ENCODE measurements at regions not wholly inside any gene's neighbourhood (a gene's known extent, or its start where the extent isn't known, plus 50 kb on each side); places are given as distances from the start of the nearest gene placed in this dataset.

GRCh38 chr7:156238366-156239133 lies 402.0 kb upstream of the RNF32 start:
- Mint-ChIP-seq H3K9me3 (no peaks in the 10 kb centered on the region), H3K4me3 (no peak overlapping the region), H3K36me3 (ENCODE audit: low read depth) (no peaks in the 10 kb centered on the region), H3K4me1 (ENCODE audit: low read depth) (no peaks in the 10 kb centered on the region), H3K27me3 (peaks cover 2% of the 10 kb centered on the region), H3K27ac (no peak overlapping the region)
- intact Hi-C loops (cut with micrococcal nuclease) = no loop called here

GRCh38 chr7:156237614-156238013 lies 403.0 kb upstream of the RNF32 start:
- no peak overlapping the region for H3K27ac Mint-ChIP-seq
- H3K4me1 Mint-ChIP-seq (ENCODE audit: low read depth) = no peaks in the 10 kb centered on the region
- H3K9me3 Mint-ChIP-seq = no peaks in the 10 kb centered on the region
- intact Hi-C loops (cut with micrococcal nuclease) = no loop called here
- H3K4me3 Mint-ChIP-seq = no peak overlapping the region
- no peaks in the 10 kb centered on the region for H3K36me3 Mint-ChIP-seq (ENCODE audit: low read depth)
- H3K27me3 Mint-ChIP-seq = no peaks in the 10 kb centered on the region

- Mint-ChIP-seq H3K36me3 (ENCODE audit: low read depth) (no peaks in the 10 kb centered on the region), H3K9me3 (no peaks in the 10 kb centered on the region), H3K27me3 (no peaks in the 10 kb centered on the region), H3K4me3 (no peak overlapping the region), H3K27ac (no peak overlapping the region), H3K4me1 (ENCODE audit: low read depth) (no peaks in the 10 kb centered on the region)
- intact Hi-C loops (cut with micrococcal nuclease) = no loop called here
Observed at GRCh38 chr7:156236936-156237599, 403.5 kb upstream of the RNF32 start.

- Mint-ChIP-seq H3K4me3 (no peak overlapping the region), H3K9me3 (no peaks in the 10 kb centered on the region), H3K36me3 (ENCODE audit: low read depth) (no peaks in the 10 kb centered on the region), H3K27ac (no peak overlapping the region), H3K4me1 (ENCODE audit: low read depth) (no peaks in the 10 kb centered on the region), H3K27me3 (no peaks in the 10 kb centered on the region)
- intact Hi-C loops (cut with micrococcal nuclease) = no loop called here
Observed at GRCh38 chr7:156236181-156236889, 404.2 kb upstream of the RNF32 start.

- H3K4me3 Mint-ChIP-seq = no peak overlapping the region
- intact Hi-C loops (cut with micrococcal nuclease) = no loop called here
- no peaks in the 10 kb centered on the region for H3K9me3 Mint-ChIP-seq
- no peaks in the 10 kb centered on the region for H3K4me1 Mint-ChIP-seq (ENCODE audit: low read depth)
- no peak overlapping the region for H3K27ac Mint-ChIP-seq
- H3K36me3 Mint-ChIP-seq (ENCODE audit: low read depth) = no peaks in the 10 kb centered on the region
- no peaks in the 10 kb centered on the region for H3K27me3 Mint-ChIP-seq
Observed at GRCh38 chr7:156234666-156235494, 405.7 kb upstream of the RNF32 start.

- Mint-ChIP-seq H3K27me3 (no peaks in the 10 kb centered on the region), H3K4me3 (no peak overlapping the region), H3K27ac (no peak overlapping the region), H3K36me3 (ENCODE audit: low read depth) (no peaks in the 10 kb centered on the region), H3K4me1 (ENCODE audit: low read depth) (no peaks in the 10 kb centered on the region), H3K9me3 (no peaks in the 10 kb centered on the region)
- intact Hi-C loops (cut with micrococcal nuclease) = no loop called here
Observed at GRCh38 chr7:156234192-156234591, 406.4 kb upstream of the RNF32 start.

- no peak overlapping the region for H3K4me3 Mint-ChIP-seq
- H3K9me3 Mint-ChIP-seq = no peaks in the 10 kb centered on the region
- intact Hi-C loops (cut with micrococcal nuclease) = no loop called here
- H3K36me3 Mint-ChIP-seq (ENCODE audit: low read depth) = no peaks in the 10 kb centered on the region
- no peaks in the 10 kb centered on the region for H3K27me3 Mint-ChIP-seq
- H3K4me1 Mint-ChIP-seq (ENCODE audit: low read depth) = no peaks in the 10 kb centered on the region
- no peak overlapping the region for H3K27ac Mint-ChIP-seq
Observed at GRCh38 chr7:156232931-156233705, 407.5 kb upstream of the RNF32 start.

- Mint-ChIP-seq H3K4me3 (no peak overlapping the region), H3K4me1 (ENCODE audit: low read depth) (no peaks in the 10 kb centered on the region), H3K9me3 (no peaks in the 10 kb centered on the region), H3K36me3 (ENCODE audit: low read depth) (no peaks in the 10 kb centered on the region), H3K27me3 (no peaks in the 10 kb centered on the region), H3K27ac (no peak overlapping the region)
- intact Hi-C loops (cut with micrococcal nuclease) = no loop called here
Observed at GRCh38 chr7:156230576-156230975, 410.0 kb upstream of the RNF32 start.

GRCh38 chr7:156224833-156225225 lies 412.6 kb upstream of the SHH start:
- H3K27ac Mint-ChIP-seq = no peak overlapping the region
- no peaks in the 10 kb centered on the region for H3K9me3 Mint-ChIP-seq

GRCh38 chr7:156223935-156224832 lies 411.9 kb upstream of the SHH start:
- H3K27me3 Mint-ChIP-seq = no peaks in the 10 kb centered on the region
- no peaks in the 10 kb centered on the region for H3K36me3 Mint-ChIP-seq (ENCODE audit: low read depth)
- no peaks in the 10 kb centered on the region for H3K9me3 Mint-ChIP-seq
- H3K4me1 Mint-ChIP-seq (ENCODE audit: low read depth) = no peaks in the 10 kb centered on the region
- H3K27ac Mint-ChIP-seq = no peak overlapping the region
- no peak overlapping the region for H3K4me3 Mint-ChIP-seq
- intact Hi-C loops (cut with micrococcal nuclease) = no loop called here

More at GRCh38 chr7:156224833-156225225, 412.6 kb upstream of the SHH start:
- no peaks in the 10 kb centered on the region for H3K27me3 Mint-ChIP-seq
- no peak overlapping the region for H3K4me3 Mint-ChIP-seq
- intact Hi-C loops (cut with micrococcal nuclease) = no loop called here
- no peaks in the 10 kb centered on the region for H3K4me1 Mint-ChIP-seq (ENCODE audit: low read depth)
- H3K36me3 Mint-ChIP-seq (ENCODE audit: low read depth) = no peaks in the 10 kb centered on the region

- H3K36me3 Mint-ChIP-seq (ENCODE audit: low read depth) = no peaks in the 10 kb centered on the region
- no peak overlapping the region for H3K4me3 Mint-ChIP-seq
- no peaks in the 10 kb centered on the region for H3K9me3 Mint-ChIP-seq
- H3K27me3 Mint-ChIP-seq = no peaks in the 10 kb centered on the region
- H3K27ac Mint-ChIP-seq = no peak overlapping the region
- H3K4me1 Mint-ChIP-seq (ENCODE audit: low read depth) = no peaks in the 10 kb centered on the region
- intact Hi-C loops (cut with micrococcal nuclease) = no loop called here
Observed at GRCh38 chr7:156222611-156223010, 410.3 kb upstream of the SHH start.

GRCh38 chr7:156222151-156222550 lies 409.9 kb upstream of the SHH start:
- Mint-ChIP-seq H3K27me3 (no peaks in the 10 kb centered on the region), H3K36me3 (ENCODE audit: low read depth) (no peaks in the 10 kb centered on the region), H3K27ac (no peak overlapping the region), H3K4me3 (no peak overlapping the region), H3K4me1 (ENCODE audit: low read depth) (no peaks in the 10 kb centered on the region), H3K9me3 (no peaks in the 10 kb centered on the region)
- intact Hi-C loops (cut with micrococcal nuclease) = no loop called here

Measured in dendritic cell treated with granulocyte-macrophage colony-stimulating factor and Interleukin-4, amounts not matched to agents 40 ng/mL and 50 ng/mL, for 4 days (primary cell).